ENCODE measurements at regions not wholly inside any gene's neighbourhood (a gene's known extent, or its start where the extent isn't known, plus 50 kb on each side); places are given as distances from the start of the nearest gene placed in this dataset.
"Not testable (repeated sequence)": the region's sequence is repeated elsewhere in the genome, so short reads cannot be mapped to it uniquely, and the experiment has no call there.

DNA sequence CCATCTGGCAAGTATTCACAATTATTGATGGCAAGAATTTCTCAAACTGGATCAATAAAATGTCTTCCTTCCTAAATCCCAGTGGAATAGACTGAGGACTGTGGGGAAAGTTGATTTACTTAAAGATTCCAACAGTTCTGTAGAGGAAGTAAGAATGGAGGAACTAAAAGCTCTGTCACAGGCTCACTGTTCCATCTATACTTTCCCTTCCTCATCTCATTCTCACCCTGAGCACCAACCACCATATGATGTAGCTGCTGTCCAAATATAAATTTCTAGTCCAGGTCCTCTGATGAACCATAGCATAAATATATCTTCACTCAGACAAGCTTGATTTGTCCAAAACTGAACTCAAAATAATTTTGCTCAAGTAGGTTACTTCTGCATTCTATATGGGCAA lies 786.9 kb downstream of the TTLL7 start:
- DNase-seq, result not testable (repeated sequence)

DNA sequence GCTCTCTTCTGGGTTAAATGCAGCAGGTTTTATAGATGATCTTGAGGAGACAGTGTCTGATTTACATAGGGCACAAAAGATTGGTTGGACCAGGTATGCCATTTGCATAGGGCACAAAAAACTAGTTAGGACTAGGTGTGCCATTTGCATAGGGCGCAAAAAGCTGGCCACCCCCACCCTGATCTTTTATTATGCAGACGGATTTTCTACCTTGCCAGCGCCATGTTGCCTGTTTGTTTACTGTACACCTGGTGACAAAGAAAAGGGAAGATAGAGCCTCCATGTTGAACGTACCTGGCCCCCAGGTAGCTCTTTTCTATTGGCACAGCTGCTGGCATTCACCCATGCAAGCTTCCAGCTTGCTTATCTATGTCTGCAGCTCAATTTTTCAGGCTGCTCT lies 790.4 kb downstream of the TTLL7 start:
- DNase-seq, result not testable (repeated sequence)

DNA sequence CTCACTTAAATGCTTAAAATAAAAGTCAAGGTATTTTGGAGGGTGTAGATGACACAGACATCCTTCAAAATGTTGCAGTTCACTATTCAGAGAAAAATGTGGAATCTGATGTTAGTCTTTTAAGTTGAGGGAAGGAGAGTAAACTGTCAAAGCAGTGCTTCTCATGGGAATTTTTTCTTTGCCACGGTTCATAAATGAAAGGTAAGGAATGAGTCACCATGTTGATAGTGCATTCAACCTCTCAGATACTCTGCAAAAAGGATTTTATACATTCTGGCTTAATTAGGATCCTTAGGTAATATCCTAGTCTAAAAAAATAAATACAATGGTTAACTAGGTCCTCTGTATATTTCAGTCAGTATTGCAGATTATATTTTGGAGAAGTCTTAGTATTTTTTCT lies 804.3 kb downstream of the TTLL7 start:
- not testable (repeated sequence) for DNase-seq

DNA sequence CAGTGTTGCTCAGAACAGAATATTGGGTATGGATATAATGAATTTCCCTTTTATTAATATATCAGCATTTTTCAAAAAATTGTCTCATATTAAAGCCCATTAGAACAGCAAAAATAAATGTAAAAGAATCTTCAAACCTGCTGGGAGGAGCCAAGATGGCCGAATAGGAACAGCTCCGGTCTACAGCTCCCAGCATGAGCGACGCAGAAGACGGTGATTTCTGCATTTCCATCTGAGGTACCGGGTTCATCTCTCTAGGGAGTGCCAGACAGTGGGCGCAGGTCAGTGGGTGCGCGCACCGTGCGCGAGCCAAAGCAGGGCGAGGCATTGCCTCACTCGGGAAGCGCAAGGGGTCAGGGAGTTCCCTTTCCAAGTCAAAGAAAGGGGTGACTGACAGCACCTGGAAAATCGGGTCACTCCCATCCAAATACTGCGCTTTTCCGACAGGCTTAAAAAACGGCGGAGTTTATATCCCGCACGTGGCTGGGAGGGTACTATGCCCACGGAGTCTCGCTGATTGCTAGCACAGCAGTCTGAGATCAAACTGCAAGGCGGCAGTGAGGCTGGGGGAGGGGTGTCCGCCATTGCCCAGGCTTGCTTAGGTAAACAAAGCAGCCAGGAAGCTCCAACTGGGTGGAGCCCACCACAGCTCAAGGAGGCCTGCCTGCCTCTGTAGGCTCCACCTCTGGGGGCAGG lies 816.8 kb downstream of the TTLL7 start:
- DNase-seq, result not testable (repeated sequence)

DNA sequence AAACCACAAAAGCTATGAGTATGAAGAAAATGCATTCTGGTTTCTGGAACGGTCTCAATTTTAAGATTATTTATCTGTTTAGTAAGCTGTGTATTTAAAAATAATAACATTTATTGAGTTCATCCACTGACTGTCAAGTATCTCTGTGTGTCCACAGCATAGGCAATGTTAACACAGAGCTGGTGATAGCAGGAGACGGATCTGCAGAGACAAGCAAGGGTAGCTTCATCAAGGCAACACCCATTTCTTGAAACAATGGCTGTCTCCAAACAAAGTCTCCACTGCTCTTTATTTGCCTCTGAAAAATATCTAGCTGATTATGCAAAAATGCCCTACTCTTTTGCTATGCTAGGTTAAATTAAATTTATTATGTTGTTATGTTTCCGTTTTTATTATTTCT lies 818.3 kb downstream of the TTLL7 start:
- DNase-seq, result not testable (repeated sequence)

DNA sequence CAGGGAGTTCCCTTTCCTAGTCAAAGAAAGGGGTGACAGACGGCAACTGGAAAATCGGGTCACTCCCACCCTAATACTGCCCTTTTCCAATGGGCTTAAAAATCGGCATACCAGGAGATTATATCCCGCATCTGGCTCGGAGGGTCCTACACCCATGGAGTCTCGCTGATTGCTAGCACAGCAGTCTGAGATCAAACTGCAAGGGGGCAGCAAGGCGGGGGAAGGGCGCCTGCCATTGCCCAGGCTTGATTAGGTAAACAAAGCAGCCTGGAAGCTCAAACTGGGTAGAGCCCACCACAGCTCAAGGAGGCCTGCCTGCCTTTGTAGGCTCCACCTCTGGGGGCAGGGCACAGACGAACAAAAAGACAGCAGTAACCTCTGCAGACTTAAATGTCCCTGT lies 831.3 kb downstream of the TTLL7 start:
- not testable (repeated sequence) for DNase-seq

DNA sequence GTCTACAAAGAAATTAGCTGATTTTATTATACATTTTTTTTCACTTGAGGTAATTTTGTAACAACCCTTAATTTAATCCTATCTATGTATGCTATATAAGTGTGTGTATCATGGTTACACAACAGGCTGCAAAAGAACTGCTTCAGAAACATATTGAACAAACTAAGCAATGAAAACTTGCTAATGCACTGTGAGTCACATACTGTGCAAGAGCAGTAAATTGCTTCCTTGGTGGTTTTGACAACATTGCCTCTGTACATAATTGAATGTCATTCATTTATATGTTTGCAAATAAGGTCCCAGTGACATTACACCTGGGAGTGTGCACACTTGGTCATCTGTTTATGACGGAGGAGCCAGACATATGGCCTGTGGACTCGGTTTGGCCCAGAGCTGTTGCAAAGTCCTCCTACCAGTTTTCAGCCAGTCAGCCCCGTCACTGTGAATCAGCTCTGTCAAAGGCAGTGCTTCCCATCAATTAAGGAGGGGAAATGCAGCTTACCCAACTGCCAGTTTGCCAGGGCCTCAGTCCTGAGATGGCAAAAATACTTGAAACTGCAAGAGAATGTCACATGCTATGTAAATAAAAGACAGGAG lies 835.0 kb downstream of the TTLL7 start:
- DNase-seq, result not testable (repeated sequence)

DNA sequence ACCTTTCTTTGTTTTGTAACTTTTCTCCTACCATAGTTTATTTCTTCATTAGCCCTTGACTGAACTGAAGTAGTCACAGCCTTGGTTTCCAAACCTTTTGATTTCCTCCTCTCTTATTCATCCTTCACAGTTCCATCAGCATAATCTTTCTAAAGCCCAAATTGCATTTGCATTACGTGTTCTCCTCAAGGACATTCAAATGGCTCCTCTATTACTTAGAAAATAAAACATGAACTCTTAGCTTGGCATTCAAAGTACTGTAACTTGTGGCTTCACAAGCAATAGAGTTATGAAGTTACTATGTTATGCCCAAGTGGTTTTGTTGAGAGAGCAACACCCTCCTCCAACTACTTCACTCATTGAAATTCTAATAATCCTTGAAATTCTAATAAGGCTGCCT lies 840.0 kb downstream of the TTLL7 start:
- not testable (repeated sequence) for DNase-seq

DNA sequence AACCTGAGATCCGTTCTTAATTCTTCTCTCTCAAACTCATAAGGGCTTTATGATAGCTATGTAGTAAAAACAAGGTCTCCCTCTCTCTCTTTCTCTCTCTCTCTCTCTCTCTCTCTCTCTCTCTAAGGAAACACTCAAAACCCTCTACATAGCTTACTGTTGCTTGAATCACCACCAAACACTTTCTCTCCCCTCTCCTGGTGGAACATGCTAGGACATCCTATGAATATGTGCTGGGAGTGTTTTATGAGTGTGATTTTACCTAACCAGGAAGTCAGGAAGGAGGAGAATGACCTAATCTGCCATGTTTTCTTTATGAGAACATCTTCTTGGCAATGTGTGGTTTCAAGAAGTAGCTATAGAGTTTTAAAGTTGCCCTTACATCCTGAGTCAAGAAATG lies 844.6 kb downstream of the TTLL7 start:
- not testable (repeated sequence) for DNase-seq

DNA sequence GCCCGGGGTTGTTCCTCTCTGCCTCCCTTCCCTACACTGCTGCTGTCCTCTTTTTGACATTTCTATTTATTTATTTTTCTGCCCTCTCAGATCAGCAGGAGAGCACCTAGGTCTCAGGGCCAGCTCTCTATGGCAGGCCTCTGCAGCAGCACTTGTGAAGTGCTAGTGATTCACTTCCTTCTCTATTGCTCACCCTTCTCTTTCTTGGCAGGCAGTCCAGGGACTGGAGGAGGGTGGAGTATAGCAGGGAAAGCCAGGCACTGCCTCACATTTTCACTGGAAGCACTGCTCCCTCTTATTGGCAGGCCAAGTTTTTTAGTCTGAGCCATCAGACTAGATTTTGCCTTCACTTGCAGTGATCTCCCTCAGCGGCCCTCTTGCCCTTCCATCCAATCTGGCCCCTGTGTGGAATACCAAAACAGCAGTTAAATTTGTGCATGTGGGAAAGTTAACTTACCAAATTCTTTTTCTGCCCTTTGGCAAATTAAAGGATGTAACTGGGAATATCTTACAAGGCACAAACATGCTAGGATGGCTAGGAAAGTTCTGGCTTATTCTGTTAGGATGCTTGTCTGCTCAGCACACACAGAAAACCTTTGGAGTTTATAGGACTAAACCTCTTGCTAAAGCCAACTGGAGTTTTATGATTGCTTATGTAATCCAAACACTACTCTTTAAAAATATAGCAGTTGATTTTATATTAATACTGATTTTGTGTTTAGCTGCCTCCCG lies 847.6 kb downstream of the TTLL7 start:
- not testable (repeated sequence) for DNase-seq

DNA sequence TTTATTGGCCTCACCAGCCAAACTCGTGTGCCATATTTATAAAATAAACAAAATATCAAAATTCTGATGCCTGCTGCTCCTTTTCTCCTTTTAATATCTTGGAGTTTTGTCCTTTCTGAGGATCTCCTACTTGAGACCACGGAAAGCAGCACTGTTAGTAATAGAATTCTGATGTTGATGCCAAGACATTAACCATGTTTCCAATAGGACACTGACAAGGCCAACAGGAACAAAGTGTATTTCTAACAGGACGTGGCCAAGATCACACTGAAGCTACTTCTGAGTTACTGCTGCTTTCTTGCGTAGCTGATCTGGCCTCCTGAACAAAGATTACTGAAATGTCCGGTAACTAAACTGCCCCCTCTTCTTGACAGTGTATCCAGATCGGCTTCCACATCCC lies 848.5 kb downstream of the TTLL7 start:
- DNase-seq, result not testable (repeated sequence)

DNA sequence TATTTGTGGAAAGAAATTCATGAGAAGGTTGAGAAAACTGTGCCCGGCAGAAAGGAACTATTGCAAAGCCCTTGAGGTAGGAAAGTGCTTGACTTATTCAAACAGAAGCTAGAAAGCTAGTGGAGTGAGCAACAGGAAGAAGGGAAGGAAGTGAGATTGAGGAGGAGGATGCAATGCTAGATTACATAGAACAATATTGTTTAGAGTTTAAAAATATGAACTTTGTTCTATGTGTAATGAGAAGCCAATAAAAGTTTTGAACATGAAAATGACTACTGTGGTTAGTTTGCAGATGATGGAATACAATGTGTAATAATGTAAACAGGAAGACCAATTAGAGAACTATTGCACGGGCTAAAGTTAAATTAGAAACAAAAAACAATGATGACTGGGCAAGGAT lies 853.1 kb downstream of the TTLL7 start:
- not testable (repeated sequence) for DNase-seq

DNA sequence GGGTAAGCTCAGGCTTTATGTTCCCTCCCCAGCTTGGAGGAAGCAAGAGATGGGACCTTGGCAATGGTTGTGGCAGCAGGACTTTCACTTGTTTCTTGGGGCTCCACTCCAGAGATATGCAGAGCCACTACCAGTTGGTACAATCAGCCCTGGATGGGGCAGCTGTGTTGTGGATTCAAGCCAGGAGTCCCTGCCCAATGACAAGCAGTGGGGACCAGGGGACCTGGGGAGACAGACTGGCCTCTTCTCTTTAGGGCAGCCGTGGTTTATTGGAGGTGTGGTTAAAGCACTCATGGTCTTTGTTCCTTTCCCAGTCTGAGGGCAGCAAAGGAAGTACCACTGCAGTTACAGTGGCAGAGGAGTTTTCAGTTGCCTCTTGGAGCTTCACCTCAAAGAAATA lies 856.1 kb downstream of the TTLL7 start:
- DNase-seq, result not testable (repeated sequence)

DNA sequence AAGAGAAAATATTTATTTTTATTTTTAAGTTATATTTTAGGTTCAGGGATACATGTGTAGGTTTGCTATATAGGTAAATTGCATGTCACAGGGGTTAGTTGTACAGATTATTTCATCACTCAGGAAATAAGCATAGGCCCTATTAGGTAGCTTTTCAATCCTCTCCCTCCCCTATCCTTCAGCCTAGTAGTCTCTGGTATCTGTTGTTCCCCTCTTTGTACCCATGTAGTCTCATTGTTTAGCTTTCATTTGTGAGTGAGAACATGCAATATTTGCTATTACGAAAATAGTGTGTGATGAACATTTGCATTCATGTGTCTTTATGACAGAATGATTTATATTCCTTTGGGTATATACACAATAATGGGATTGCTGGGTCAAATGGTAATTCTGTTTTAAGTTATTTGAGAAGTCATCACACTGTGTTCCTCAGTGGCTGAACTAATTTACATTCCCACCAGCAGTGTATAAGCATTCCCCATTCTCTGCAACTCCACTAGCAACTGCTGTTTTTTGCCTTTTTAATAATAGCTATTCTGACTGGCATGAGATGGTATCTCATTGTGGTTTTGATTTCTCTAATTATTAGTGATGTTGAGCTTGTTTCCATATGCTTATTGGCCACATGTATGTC lies 863.3 kb downstream of the TTLL7 start:
- DNase-seq, result not testable (repeated sequence)

DNA sequence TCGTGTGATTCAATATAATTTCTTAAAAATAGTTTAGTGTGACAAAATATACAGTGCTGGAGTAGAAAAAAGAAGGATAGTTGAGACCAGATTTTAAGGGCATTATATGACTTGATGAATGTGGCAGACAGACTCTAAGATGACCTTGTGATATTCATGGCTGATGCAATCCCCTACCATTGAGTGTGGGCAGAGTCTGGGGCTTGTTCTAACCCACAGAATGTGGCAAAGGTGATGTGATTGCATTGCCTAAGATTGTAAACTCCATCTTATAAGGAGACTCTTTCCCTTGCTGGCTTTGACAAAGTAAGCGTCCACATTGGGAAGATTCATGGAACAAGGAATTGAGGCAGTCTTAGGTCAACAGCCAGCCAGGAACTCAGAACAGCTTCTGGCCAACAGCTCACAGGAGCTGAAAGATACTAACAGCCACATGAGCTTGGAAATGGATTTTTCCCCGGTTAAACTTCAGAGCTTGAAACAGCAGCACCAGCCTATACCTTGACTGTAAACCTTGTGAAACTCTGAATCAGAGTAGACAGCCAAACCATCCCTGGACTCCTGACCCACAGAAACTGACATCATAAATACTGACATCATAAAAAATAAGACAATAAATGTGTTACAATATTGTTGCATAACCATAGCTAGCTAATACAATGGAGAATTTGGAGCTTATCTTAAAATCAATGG lies 864.5 kb downstream of the TTLL7 start:
- DNase-seq, result not testable (repeated sequence)

DNA sequence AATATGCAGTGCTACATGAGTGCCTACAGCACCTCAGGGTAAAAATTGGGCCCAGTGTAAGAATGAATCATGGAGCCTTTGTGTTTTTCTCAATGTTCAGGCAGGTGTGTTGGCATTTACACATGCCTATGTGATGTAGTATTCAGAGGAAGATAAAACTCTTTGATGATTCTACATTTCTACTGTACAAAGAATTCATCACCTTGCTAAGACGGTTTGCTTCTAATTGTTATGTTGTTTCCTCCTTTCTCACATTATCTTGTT lies 867.3 kb downstream of the TTLL7 start:
- DNase-seq, result no peak

DNA sequence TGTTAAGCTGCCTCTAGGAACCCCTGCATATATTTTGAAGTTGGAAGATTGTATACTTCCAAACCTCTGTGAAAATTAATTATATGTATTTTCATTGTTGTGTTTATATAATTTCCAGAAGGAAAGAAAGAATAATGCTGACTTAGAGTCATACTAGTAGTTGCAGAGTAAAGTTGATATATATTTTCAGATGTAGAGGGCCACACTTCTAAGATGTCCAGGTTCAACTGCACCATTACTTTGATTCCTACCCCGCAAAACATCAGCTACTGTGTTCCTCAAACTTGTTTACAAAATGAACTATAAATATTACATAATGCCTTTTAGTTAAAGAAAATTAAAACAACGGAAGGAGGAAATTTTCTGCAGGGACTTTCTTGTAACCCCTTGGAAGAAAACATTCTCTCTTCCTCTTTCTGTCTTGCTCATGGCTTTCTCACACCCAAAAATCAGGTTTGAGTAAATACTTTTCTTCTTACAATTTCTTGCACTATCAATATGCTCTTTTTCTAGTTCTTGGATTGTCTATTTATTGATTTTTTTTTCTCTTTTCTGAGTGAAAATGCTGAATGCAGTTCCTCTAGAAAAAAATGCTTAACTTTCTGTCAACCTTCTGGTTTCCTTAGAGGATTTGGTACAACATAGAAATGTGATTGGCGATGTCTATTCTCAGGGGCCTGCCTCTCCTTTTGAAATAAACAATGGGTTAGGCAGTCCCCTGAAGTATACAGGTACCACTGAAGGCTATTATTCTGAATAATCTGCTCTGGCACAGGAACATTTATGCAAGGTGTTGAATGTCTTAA lies 867.8 kb downstream of the TTLL7 start:
- DNase-seq, result no peak

DNA sequence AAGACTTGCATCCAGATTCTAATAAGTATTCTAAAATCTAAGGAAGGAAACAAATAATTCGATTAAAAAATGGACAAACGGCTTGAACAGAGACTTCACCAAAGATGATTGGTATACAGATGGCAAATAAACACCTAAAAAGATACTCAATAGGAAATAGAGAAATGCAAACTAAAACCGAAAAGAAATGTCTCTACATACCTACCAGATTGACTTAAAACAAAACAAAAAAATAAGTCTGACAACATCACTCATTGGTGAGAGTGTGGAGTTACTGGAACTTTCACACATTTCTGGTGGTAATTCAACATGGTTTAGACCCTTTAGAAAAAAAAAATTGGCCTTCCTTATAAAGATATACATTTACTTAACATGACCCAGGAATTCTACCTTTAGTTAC lies 869.8 kb downstream of the TTLL7 start:
- DNase-seq, result no peak

DNA sequence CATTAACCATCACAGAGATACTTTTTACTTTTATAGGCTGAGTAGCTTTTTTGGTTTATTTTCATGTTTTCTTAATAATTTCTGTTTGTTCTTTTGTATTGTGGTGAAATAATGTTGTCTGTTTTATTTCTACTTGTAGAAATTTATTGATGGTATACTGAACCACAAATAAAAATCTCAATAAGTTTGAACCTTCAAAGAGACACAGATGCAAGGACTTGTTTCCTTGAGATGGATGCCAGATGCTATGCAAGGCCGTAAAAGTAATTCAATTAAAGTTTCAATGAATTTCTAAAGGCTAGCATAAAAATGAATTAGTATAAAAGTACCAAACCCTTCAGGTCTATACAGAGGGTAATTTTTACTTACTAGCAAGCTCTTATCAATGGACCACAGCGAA lies 873.5 kb downstream of the TTLL7 start:
- DNase-seq, result no peak

DNA sequence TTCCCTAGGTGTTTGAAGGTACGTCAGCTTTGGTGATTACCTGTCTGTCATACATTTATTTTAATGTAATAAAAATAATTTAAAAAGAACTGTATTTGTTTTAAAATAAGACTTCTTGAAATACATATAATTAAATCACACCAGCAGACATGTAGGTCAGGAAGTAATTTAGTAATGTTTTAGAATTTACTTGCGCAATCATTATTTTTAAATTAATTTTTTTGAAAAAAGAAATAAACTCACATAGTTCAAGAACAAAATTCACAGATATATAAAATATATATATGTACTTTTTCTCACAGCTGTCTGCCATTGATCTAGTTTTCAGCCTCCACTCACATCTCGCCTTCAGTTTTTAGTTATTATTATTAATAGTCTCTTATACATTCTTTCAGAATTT lies 875.9 kb downstream of the TTLL7 start:
- DNase-seq, result no peak

DNA sequence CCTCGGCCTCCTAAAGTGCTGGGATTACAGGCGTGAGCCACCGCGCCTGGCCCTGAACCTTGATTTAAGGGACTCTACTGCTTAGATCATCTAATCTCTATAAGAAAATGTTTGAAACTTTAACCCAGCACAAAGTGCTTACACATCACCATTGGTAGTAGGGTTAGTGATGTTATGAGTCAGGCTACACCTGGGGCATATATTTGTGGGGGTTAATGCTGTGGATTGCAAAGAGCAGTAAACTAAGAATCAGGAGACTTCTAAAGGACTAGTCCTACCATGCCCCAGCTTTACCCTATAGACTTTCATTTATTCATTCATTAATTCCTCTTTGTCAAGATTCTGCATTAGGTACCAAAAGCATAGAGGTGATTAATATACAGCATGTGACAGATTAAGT lies 880.5 kb downstream of the TTLL7 start:
- no peak for DNase-seq

DNA sequence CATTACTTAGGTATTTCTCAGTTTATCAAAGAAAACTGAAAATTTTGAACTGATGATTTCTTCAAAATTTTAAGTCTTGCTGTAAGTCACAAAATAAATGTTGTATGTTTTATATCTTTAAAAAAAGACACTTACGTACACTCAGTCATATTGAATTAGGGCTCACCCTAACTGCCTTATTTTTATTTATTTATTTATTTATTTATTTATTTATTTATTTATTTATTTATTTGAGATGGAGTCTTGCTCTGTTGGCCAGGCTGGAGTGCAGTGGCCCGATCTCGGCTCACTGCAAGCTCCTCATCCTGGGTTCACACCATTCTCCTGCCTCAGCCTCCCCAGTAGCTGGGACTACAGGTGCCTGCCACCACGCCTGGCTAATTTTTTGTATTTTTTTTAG lies 881.9 kb downstream of the TTLL7 start:
- DNase-seq, result not testable (repeated sequence)

Measured in CD4-positive, alpha-beta T cell treated with Interleukin-15 for 1 hour (primary cell).